ENCODE measurements at regions not wholly inside any gene's neighbourhood (a gene's known extent, or its start where the extent isn't known, plus 50 kb on each side); places are given as distances from the start of the nearest gene placed in this dataset.

GRCh38 chr18:22065311-22065710, 104.1 kb upstream of the GATA6 start:
- no peak overlapping the region for H3K4me2 ChIP-seq (ENCODE audit: control insufficient read depth, extremely low read depth, insufficient read depth, low read depth, low read length)
- no peaks in the 10 kb centered on the region for H3K79me2 ChIP-seq (ENCODE audit: control insufficient read depth, insufficient read depth, low read length)
- dilution Hi-C loops (cut with MboI; ENCODE audit: extremely low pct_ligation_motif_present, low sequenced_read_pairs) = no loop called here
- no peaks in the 10 kb centered on the region for H3K9me1 ChIP-seq (ENCODE audit: control insufficient read depth, extremely low read depth, insufficient read depth, low read length)
- no peaks in the 10 kb centered on the region for H4K20me1 ChIP-seq (ENCODE audit: control insufficient read depth, extremely low read depth, insufficient read depth, low read length)
- DNase-seq (ENCODE audit: low read depth, low spot score) = no peak
- H3K4me3 ChIP-seq (ENCODE audit: control insufficient read depth in 2 of 3, extremely low read depth in 1 of 3, insufficient read depth in 2 of 3, low read depth in 1 of 3, low read length in 3 of 3) = no peak overlapping the region
- FAIRE-seq = no peak
- H2AFZ ChIP-seq (ENCODE audit: control insufficient read depth, low read length) = no peak overlapping the region
- no peaks in the 10 kb centered on the region for H3K36me3 ChIP-seq (ENCODE audit: control insufficient read depth in 2 of 2, extremely low read depth in 1 of 2, insufficient read depth in 2 of 2, low read length in 2 of 2)
- H3K9me3 ChIP-seq (ENCODE audit: control insufficient read depth, low read depth, low read length) = no peaks in the 10 kb centered on the region
- H3K9ac ChIP-seq (ENCODE audit: control insufficient read depth, extremely low read depth, insufficient read depth, low read length) = no peak overlapping the region
- TF ChIP-seq EZH2 (IDR thresholded peaks at IDR 0.05; ENCODE audit: low read length) (no peak), CTCF (optimal IDR thresholded peaks at IDR 0.05 in 1 of 3, IDR thresholded peaks at IDR 0.05 in 1 of 3, conservative IDR thresholded peaks at IDR 0.05 in 1 of 3; ENCODE audit: extremely low read depth in 1 of 3, insufficient read depth in 2 of 3, low read length in 3 of 3) (no peak)
- no peak overlapping the region for H3K27ac ChIP-seq (ENCODE audit: control insufficient read depth, insufficient read depth, low read length)
- H3K4me1 ChIP-seq (ENCODE audit: control insufficient read depth, extremely low read depth, insufficient read depth, low read length) = no peaks in the 10 kb centered on the region
- no peaks in the 10 kb centered on the region for H3K27me3 ChIP-seq (ENCODE audit: control insufficient read depth, extremely low read depth, insufficient read depth, low read length)

- no peaks in the 10 kb centered on the region for H3K27me3 ChIP-seq (ENCODE audit: control insufficient read depth, extremely low read depth, insufficient read depth, low read length)
- dilution Hi-C loops (cut with MboI; ENCODE audit: extremely low pct_ligation_motif_present, low sequenced_read_pairs) = no loop called here
- no peak overlapping the region for H3K4me3 ChIP-seq (ENCODE audit: control insufficient read depth in 2 of 3, extremely low read depth in 1 of 3, insufficient read depth in 2 of 3, low read depth in 1 of 3, low read length in 3 of 3)
- DNase-seq (ENCODE audit: low read depth, low spot score) = no peak
- no peak for FAIRE-seq
- H3K4me2 ChIP-seq (ENCODE audit: control insufficient read depth, extremely low read depth, insufficient read depth, low read depth, low read length) = no peak overlapping the region
- no peaks in the 10 kb centered on the region for H3K9me3 ChIP-seq (ENCODE audit: control insufficient read depth, low read depth, low read length)
- no peaks in the 10 kb centered on the region for H3K36me3 ChIP-seq (ENCODE audit: control insufficient read depth in 2 of 2, extremely low read depth in 1 of 2, insufficient read depth in 2 of 2, low read length in 2 of 2)
- H2AFZ ChIP-seq (ENCODE audit: control insufficient read depth, low read length) = no peak overlapping the region
- H3K9ac ChIP-seq (ENCODE audit: control insufficient read depth, extremely low read depth, insufficient read depth, low read length) = no peak overlapping the region
- TF ChIP-seq CTCF (optimal IDR thresholded peaks at IDR 0.05 in 1 of 3, IDR thresholded peaks at IDR 0.05 in 1 of 3, conservative IDR thresholded peaks at IDR 0.05 in 1 of 3; ENCODE audit: extremely low read depth in 1 of 3, insufficient read depth in 2 of 3, low read length in 3 of 3) (no peak), EZH2 (IDR thresholded peaks at IDR 0.05; ENCODE audit: low read length) (no peak)
- no peak overlapping the region for H3K27ac ChIP-seq (ENCODE audit: control insufficient read depth, insufficient read depth, low read length)
- H3K9me1 ChIP-seq (ENCODE audit: control insufficient read depth, extremely low read depth, insufficient read depth, low read length) = no peaks in the 10 kb centered on the region
- no peaks in the 10 kb centered on the region for H3K4me1 ChIP-seq (ENCODE audit: control insufficient read depth, extremely low read depth, insufficient read depth, low read length)
- no peaks in the 10 kb centered on the region for H4K20me1 ChIP-seq (ENCODE audit: control insufficient read depth, extremely low read depth, insufficient read depth, low read length)
- no peaks in the 10 kb centered on the region for H3K79me2 ChIP-seq (ENCODE audit: control insufficient read depth, insufficient read depth, low read length)
Observed at GRCh38 chr18:22066083-22066485, 103.3 kb upstream of the GATA6 start.

Data from keratinocyte (primary cell).